Mucosa of stomach (tissue), 1 donor: ENCODE measurements at regions not wholly inside any gene's neighbourhood (a gene's known extent, or its start where the extent isn't known, plus 50 kb on each side); places are given as distances from the start of the nearest gene placed in this dataset.

Source experiments
- H3K27me3 ChIP-seq: one replicate; pipeline ENCODE4 v1.7.0; 2013; ENCODE audit warnings: mild to moderate bottlenecking, low read length; ENCODE audit not compliant: control insufficient read depth, insufficient read depth
- H3K36me3 ChIP-seq: one replicate; pipeline ENCODE4 v1.7.0; 2013; ENCODE audit warnings: low read length; ENCODE audit not compliant: control insufficient read depth, insufficient read depth
- H3K4me1 ChIP-seq: one replicate; pipeline ENCODE4 v1.7.0; 2013; ENCODE audit warnings: mild to moderate bottlenecking, low read length; ENCODE audit not compliant: control insufficient read depth, insufficient read depth
- H3K4me3 ChIP-seq: one replicate; pipeline ENCODE4 v1.7.0; 2013; ENCODE audit warnings: low read length
- H3K9ac ChIP-seq: one replicate; pipeline ENCODE4 v1.7.0; 2013; ENCODE audit warnings: mild to moderate bottlenecking, low read length, moderate library complexity
- H3K9me3 ChIP-seq: one replicate; pipeline ENCODE4 v1.7.0; 2013; ENCODE audit warnings: mild to moderate bottlenecking, low read length, moderate library complexity; ENCODE audit not compliant: control insufficient read depth
- donor health status: Pancreatic carcinoma.

DNA sequence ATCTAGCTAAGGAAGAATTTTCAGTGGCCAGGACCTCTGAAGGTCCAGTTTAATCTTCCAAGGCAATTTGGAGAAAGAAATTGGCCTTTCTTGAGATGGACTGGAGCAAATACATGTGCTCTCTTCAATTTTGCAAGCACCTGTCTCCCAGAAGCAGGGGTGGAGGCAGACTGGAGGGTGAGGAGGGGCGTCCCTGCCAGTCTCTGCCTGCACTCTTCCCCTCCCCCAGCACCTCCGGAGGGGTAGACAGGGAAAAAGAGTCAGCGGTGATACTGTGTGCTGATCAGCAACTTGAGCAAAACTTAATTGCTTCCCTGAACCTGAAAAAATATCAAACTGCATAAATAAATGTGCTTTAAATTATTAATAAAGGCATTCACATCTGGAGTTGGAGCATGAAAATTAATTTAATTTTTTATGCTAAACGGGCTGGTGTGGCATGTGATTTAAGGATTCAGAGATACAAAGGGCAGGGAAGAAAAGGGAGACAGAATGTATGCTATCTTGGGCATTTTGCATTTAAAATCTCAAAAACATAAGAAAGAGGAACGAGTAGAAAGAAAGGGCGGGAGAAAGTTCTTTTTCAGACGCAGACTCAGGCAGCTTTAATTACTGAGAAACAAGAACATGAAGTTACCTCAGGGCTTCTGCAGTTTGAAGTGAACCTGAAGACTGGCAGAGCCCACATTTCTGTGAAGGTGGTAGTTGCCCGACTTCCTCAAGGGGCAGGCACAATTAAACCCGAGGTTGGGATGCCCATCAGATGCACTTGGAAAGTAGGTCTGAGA is 319.7 kb downstream of the UACA start:
- Histone ChIP-seq H3K4me3 (no peak overlapping the region), H3K36me3 (no peaks in the 10 kb centered on the region), H3K4me1 (no peaks in the 10 kb centered on the region), H3K9ac (no peak overlapping the region), H3K9me3 (no peaks in the 10 kb centered on the region), H3K27me3 (peaks cover 36% of the 10 kb centered on the region)

DNA sequence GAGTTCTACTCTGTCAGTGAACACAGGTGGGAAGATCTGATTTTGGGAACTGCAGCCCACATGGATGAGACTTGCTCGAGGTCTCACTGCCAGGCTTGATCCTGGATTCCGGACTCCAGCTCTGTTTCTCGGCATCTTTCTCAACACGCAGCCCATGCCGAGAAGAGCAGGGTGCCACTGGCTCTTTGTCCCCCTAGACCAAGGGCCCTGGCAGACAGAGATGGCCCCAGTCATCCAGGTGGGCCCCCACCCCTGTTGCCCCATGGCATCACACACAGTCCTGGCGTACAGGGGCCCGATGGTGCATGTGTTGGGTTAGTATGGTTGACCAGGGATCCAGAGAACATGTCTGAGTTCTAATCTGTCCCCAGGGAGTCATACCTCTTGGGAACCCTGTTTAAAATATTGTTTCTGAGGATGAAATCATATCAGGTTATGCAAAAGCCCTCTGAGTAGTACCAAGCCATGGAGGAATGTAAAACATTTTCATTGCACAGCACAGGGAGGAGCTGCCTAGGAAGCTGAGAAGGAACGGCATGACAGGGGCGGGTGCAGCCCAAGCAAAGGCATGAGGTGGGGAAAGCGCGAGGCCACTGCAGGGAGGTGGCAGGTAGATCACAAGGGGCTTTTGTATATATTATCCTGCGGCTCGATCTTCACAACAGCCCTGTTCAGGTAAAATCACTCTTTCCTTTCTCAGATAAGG is 320.6 kb downstream of the UACA start:
- no peaks in the 10 kb centered on the region for H3K9me3 ChIP-seq
- H3K4me1 ChIP-seq: no peaks in the 10 kb centered on the region
- H3K9ac ChIP-seq: no peak overlapping the region
- no peaks in the 10 kb centered on the region for H3K36me3 ChIP-seq
- H3K27me3 ChIP-seq: peaks cover 29% of the 10 kb centered on the region
- no peak overlapping the region for H3K4me3 ChIP-seq

DNA sequence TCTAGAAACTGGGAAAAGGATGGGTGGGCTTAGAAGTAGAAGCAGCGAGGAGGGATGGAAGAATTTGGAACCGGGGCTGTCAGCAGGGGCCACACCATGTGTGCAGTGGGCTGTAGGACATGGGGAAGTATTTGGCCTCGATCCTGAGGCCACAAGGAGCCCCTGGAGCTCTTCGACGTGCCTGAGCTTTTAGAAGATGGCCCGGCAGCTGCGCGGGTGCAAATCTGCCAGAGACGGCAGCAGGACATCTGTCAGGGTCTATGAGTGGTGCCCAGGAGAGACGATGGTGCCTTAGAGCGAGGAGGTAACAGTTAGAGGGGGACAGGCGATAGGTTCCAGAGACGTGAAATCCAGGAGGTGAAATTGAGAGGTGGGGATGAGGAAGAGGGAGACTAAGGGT is 321.1 kb downstream of the UACA start:
- Histone ChIP-seq H3K9ac (no peak overlapping the region), H3K36me3 (no peaks in the 10 kb centered on the region), H3K4me1 (no peaks in the 10 kb centered on the region), H3K4me3 (no peak overlapping the region), H3K9me3 (no peaks in the 10 kb centered on the region), H3K27me3 (peaks cover 24% of the 10 kb centered on the region)

- Histone ChIP-seq H3K4me3 (no peak overlapping the region), H3K9ac (no peak overlapping the region), H3K4me1 (no peaks in the 10 kb centered on the region), H3K36me3 (no peaks in the 10 kb centered on the region), H3K9me3 (no peaks in the 10 kb centered on the region), H3K27me3 (peaks cover 20% of the 10 kb centered on the region)
Measured at GRCh38 chr15:70440416-70441138, 322.8 kb downstream of the UACA start.

DNA sequence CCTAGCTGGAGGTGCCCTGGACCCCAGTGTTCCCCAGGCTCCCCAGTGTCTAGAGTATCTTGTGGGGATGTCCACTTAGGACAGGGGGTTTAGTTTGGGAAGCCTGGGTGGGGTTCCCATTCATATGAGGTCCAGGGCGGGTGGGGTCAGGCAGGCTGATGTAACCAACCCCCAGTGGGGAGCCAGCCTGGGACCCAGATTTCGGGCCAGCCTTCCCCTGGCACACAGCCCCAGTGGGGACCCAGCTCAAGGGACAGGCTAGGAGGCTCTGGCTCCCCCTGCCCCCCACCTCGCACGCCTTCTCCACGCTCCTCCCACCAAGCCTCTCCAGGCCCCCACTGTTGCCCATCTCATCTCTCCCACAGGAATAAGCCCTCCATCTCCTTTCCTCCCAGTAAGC is 323.5 kb downstream of the UACA start:
- no peaks in the 10 kb centered on the region for H3K9me3 ChIP-seq
- H3K4me3 ChIP-seq: no peak overlapping the region
- H3K4me1 ChIP-seq: peaks cover 3% of the 10 kb centered on the region
- no peaks in the 10 kb centered on the region for H3K36me3 ChIP-seq
- no peak overlapping the region for H3K9ac ChIP-seq
- peaks cover 17% of the 10 kb centered on the region for H3K27me3 ChIP-seq

DNA sequence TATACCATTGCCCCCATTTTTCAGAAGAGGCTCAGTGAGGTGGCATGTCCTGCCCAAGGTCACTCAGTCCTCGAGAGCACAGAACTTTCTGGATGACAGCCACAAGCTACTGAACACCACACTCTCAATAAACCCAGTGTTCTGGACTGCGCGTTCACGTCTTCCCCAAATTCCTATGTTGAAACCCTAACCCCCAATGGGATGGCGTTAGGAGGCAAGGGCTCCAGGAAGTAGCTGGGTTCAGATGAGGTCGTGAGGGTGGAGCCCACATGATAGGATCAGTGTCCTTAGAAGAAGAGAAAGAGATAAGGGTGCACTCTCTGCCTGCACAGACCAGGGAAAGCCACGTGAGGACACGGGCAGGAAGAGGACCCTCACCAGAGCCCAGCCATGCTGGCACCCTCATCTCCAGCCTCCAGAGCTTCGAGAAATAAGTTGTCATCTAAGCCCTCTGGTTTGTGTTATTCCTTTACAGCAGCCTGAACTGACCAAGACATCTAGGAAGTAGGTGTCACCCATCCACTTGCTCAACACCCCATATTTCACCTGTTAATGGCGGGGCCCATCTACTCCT is 324.0 kb downstream of the UACA start:
- no peak overlapping the region for H3K4me3 ChIP-seq
- no peak overlapping the region for H3K9ac ChIP-seq
- H3K36me3 ChIP-seq: no peaks in the 10 kb centered on the region
- no peaks in the 10 kb centered on the region for H3K9me3 ChIP-seq
- H3K27me3 ChIP-seq: peaks cover 16% of the 10 kb centered on the region
- H3K4me1 ChIP-seq: peaks cover 7% of the 10 kb centered on the region

DNA sequence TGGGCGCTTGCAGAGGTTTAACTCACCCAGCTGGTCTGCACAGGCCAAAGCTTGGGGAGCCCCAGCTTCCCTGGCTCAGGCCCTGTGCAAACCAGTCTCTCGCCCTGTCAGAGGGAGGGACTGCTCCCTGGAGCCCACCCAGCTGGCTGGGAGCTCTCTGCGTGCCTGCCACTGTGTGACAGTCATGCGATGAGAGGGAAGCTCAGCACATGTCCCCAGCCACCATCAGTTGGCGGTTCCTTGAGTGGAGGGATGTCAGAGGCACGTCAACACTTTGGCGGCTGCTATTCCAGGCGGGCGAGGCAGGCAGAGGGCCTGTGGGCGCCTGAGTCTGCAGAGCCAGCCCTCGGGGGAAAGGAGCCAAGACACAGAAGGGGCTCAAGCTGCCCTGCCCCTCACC is 324.6 kb downstream of the UACA start:
- peaks cover 16% of the 10 kb centered on the region for H3K27me3 ChIP-seq
- no peaks in the 10 kb centered on the region for H3K36me3 ChIP-seq
- H3K9me3 ChIP-seq: no peaks in the 10 kb centered on the region
- H3K9ac ChIP-seq: no peak overlapping the region
- no peak overlapping the region for H3K4me3 ChIP-seq
- H3K4me1 ChIP-seq: peaks cover 11% of the 10 kb centered on the region

DNA sequence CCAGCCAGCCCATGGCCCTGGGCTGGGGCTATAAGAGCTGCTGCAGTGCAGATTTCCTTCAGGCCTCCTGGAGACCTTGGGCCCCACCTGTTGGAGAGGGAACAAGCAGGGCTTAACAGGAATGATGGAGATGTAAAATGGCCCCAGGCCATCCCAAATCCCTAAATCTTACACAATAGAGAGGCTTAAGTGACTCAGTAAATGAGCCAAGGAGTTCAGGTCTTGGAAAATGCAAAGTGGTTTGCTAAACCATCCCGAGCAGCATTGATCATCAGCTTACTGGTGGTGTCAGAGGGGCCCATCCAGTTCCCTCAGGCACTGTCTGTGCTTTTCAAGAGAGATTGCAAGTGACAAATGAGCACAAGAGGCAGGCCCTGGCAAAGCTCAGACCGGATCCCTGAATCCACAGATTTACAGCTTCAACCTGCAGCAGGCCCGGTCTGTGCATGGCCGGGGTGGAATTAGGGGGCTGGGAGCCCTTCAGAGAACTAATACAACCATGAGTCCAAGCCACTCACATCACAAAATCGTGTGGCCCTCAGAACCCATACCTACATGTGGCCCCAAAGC is 325.4 kb downstream of the UACA start:
- Histone ChIP-seq H3K27me3 (peaks cover 19% of the 10 kb centered on the region), H3K9me3 (no peaks in the 10 kb centered on the region), H3K36me3 (no peaks in the 10 kb centered on the region), H3K4me3 (no peak overlapping the region), H3K9ac (no peak overlapping the region), H3K4me1 (peaks cover 11% of the 10 kb centered on the region)

- peaks cover 11% of the 10 kb centered on the region for H3K4me1 ChIP-seq
- H3K9ac ChIP-seq: no peak overlapping the region
- no peaks in the 10 kb centered on the region for H3K9me3 ChIP-seq
- peaks cover 13% of the 10 kb centered on the region for H3K27me3 ChIP-seq
- H3K36me3 ChIP-seq: no peaks in the 10 kb centered on the region
- no peak overlapping the region for H3K4me3 ChIP-seq
Measured at GRCh38 chr15:70437089-70437488, 326.3 kb downstream of the UACA start.

DNA sequence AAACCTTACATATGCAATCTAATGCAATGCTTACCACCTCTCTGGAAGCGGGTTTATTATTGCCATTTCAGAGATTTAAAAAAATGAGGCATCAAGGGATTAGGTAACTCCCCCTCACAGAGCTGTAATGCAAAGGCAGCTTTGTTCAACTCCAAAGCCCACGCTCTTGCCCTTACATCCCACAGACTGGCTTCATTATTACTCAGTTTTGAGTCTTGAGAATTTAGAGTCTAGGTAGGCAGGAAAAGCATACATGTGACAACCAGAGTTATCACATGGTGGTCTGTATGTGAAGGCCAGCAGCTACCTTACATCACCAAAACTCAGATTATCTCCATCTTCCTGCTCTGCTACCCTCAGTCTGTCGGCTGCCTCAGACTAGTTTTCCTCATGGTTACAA is 326.9 kb downstream of the UACA start:
- H3K4me3 ChIP-seq: no peak overlapping the region
- peaks cover 11% of the 10 kb centered on the region for H3K4me1 ChIP-seq
- no peaks in the 10 kb centered on the region for H3K36me3 ChIP-seq
- no peak overlapping the region for H3K9ac ChIP-seq
- no peaks in the 10 kb centered on the region for H3K9me3 ChIP-seq
- H3K27me3 ChIP-seq: peaks cover 12% of the 10 kb centered on the region

DNA sequence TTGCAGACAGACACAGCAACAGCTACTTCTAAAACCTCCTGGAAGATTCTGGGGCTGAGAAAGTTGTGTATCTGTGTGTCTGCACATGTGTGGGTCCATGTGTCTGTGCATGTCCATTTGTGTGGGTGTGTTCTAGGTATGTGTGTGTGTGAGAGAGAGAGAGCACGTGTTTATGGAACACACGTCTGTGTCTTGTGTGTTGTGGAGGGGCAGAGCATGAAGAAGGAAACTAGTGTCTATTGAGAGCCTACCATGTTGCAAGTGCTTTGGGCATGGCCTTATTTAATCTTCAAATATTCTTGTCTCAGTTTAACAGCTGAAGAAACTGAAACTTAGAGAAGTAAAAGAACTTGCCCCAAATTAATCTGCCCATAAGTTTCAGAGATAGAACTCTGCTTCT is 327.5 kb downstream of the UACA start:
- Histone ChIP-seq H3K4me1 (peaks cover 11% of the 10 kb centered on the region), H3K4me3 (no peak overlapping the region)

More for the DNA sequence above, 327.5 kb downstream of the UACA start:
- no peak overlapping the region for H3K9ac ChIP-seq
- H3K36me3 ChIP-seq: no peaks in the 10 kb centered on the region
- no peaks in the 10 kb centered on the region for H3K9me3 ChIP-seq
- H3K27me3 ChIP-seq: peaks cover 7% of the 10 kb centered on the region
